PC-3 (cell line): ENCODE measurements at regions not wholly inside any gene's neighbourhood (a gene's known extent, or its start where the extent isn't known, plus 50 kb on each side); places are given as distances from the start of the nearest gene placed in this dataset.
A peak's percentile ranks its signal among the peaks of the same experiment; 100 is the strongest.

Source experiments
- ATAC-seq: fragments of 200-7000 bp; cut with Tn5 transposase; 2 replicates; pipeline ENCODE4 v1.9.1; 2020; ENCODE audit warnings: mild to moderate bottlenecking, moderate library complexity
- BruUV-seq: library from RNA; stranded (reverse); fragments of 400-500 nt; replicated peaks from 2 replicates; lab custom pipeline; 2021; lab: Mats Ljungman, UMichigan
- CTCF ChIA-PET: fragments of 300-600 bp; sonication (Branson Sonifier 250); formaldehyde crosslinking; loops from one replicate; lab custom pipeline; 2022; ENCODE audit warnings: antibody characterized with exemption; lab: Charles Lee
- POLR2A ChIA-PET: fragments of 300-600 bp; sonication (Branson Sonifier 250); formaldehyde crosslinking; loops from one replicate; lab custom pipeline; 2022; ENCODE audit warnings: antibody characterized with exemption; ENCODE audit not compliant: unreplicated experiment; lab: Charles Lee
- DNase-seq: peaks from one replicate; pipeline ENCODE4 v3.0.0-alpha.2; 2015
- H2AFZ ChIP-seq: fragments of 300-600 bp; sonication (generic); 2 replicates; pipeline ENCODE4 v1.6.0; 2016; ENCODE audit warnings: antibody characterized with exemption, low read length
- H3F3A ChIP-seq: fragments of 300-600 bp; sonication (generic); one replicate; pipeline ENCODE4 v1.6.0; 2017; ENCODE audit warnings: antibody characterized with exemption, low read length, control low read depth, mild to moderate bottlenecking; ENCODE audit not compliant: unreplicated experiment
- H3K27ac ChIP-seq: fragments of 300-600 bp; sonication (generic); 2 replicates; pipeline ENCODE4 v1.5.1; 2016; ENCODE audit warnings: mild to moderate bottlenecking, low read length
- H3K27me3 ChIP-seq: fragments of 300-600 bp; sonication (generic); 2 replicates; pipeline ENCODE4 v1.6.1; 2016; ENCODE audit warnings: low read length, mixed read lengths
- H3K36me3 ChIP-seq: fragments of 300-600 bp; sonication (generic); 2 replicates; pipeline ENCODE4 v1.6.1; 2016; ENCODE audit warnings: low read depth, mixed run types, low read length, mixed read lengths
- H3K4me1 ChIP-seq: fragments of 300-600 bp; sonication (generic); 2 replicates; pipeline ENCODE4 v1.5.1; 2016; ENCODE audit warnings: low read length; ENCODE audit not compliant: insufficient read depth
- H3K4me2 ChIP-seq: fragments of 300-600 bp; sonication (generic); 2 replicates; pipeline ENCODE4 v1.6.0; 2016; ENCODE audit warnings: low read length
- H3K4me3 ChIP-seq: fragments of 300-600 bp; sonication (generic); 2 replicates; pipeline ENCODE4 v1.5.1; 2016; ENCODE audit warnings: mild to moderate bottlenecking, low read length, mixed read lengths
- H3K79me2 ChIP-seq: fragments of 300-600 bp; sonication (generic); 2 replicates; pipeline ENCODE4 v1.6.1; 2017; ENCODE audit warnings: low read length, mixed read lengths
- H3K9ac ChIP-seq: fragments of 300-600 bp; sonication (generic); 2 replicates; pipeline ENCODE4 v1.6.0; 2016; ENCODE audit warnings: mild to moderate bottlenecking, low read length
- H3K9me2 ChIP-seq: fragments of 300-600 bp; sonication (generic); replicated peaks from 2 replicates; pipeline ENCODE4 v1.6.1; 2016; ENCODE audit warnings: mixed run types, low read length, mixed read lengths
- H3K9me3 ChIP-seq: fragments of 300-600 bp; sonication (generic); 2 replicates; pipeline ENCODE4 v1.6.1; 2016; ENCODE audit warnings: low read length, mixed read lengths
- H4K20me1 ChIP-seq: fragments of 300-600 bp; sonication (generic); 2 replicates; pipeline ENCODE4 v1.6.1; 2016; ENCODE audit warnings: low read length, mixed read lengths
- CTCF ChIP-seq: fragments of 300-600 bp; sonication (generic); conservative IDR thresholded peaks from 2 replicates; pipeline ENCODE4 v1.5.1; 2017; ENCODE audit warnings: antibody characterized with exemption, low read depth, mild to moderate bottlenecking, low read length
- EZH2 ChIP-seq: fragments of 300-600 bp; sonication (generic); IDR thresholded peaks from one replicate; pipeline ENCODE4 v1.6.1; 2017; ENCODE audit warnings: antibody characterized with exemption, mild to moderate bottlenecking, low read length; ENCODE audit not compliant: unreplicated experiment
- EZH2phosphoT487 ChIP-seq: fragments of 300-600 bp; sonication (generic); IDR thresholded peaks from 2 replicates; pipeline ENCODE4 v1.6.1; 2018; ENCODE audit warnings: mild to moderate bottlenecking, antibody characterized with exemption, low read length, borderline replicate concordance
- intact Hi-C: fragments of 100-400 bp; cut with micrococcal nuclease; formaldehyde crosslinking; loops from 2 replicates; pipeline ENCODE4 v1.9.0; 2023

DNA sequence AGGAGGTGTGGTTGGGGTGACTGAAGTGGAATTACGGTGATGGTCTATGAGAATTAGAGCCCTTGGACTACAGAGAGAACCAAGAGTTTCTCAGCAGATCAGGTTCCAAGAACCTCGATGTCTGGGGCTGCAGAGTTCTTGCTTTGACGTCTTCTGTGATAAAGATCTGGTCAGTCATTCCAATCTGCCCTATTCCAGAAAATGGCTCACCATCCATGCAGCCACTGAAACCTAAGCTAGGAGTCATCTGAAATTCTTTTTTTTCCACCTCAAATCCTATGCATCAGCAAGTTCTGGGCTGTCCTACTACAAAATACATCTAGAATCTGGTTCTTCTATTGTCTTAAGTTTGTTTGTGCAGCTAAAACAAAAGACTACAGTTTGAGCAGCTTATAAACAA lies 254.4 kb upstream of the PGRMC2 start:
- no peaks in the 10 kb centered on the region for H3F3A ChIP-seq
- H3K4me3 ChIP-seq = no peak overlapping the region
- no peak overlapping the region for H2AFZ ChIP-seq
- TF ChIP-seq EZH2phosphoT487 = no peak
- no peak for TF ChIP-seq CTCF
- TF ChIP-seq EZH2 = no peak
- H3K27ac ChIP-seq = no peak overlapping the region
- no peaks in the 10 kb centered on the region for H3K9me3 ChIP-seq
- POLR2A ChIA-PET = no interaction called here
- CTCF ChIA-PET = no interaction called here
- H3K27me3 ChIP-seq = no peaks in the 10 kb centered on the region
- DNase-seq = no peak
- intact Hi-C loops = no loop called here
- no TSS peak for BruUV-seq
- H3K9ac ChIP-seq = no peak overlapping the region
- no peak overlapping the region for H3K4me2 ChIP-seq
- ATAC-seq = no peak
- H3K79me2 ChIP-seq = no peaks in the 10 kb centered on the region
- no peaks in the 10 kb centered on the region for H3K36me3 ChIP-seq
- no peaks in the 10 kb centered on the region for H3K4me1 ChIP-seq
- no peaks in the 10 kb centered on the region for H4K20me1 ChIP-seq
- H3K9me2 ChIP-seq = no peaks in the 10 kb centered on the region

GRCh38 chr4:128540122-128540521 lies 252.5 kb upstream of the PGRMC2 start:
- no peaks in the 10 kb centered on the region for H3K9me2 ChIP-seq
- no TSS peak for BruUV-seq
- H3F3A ChIP-seq = no peaks in the 10 kb centered on the region
- no peak overlapping the region for H3K4me3 ChIP-seq
- no peaks in the 10 kb centered on the region for H3K36me3 ChIP-seq
- no peak overlapping the region for H3K9ac ChIP-seq
- no peak for ATAC-seq
- ChIA-PET POLR2A (no interaction called here), CTCF (no interaction called here)
- no peak overlapping the region for H2AFZ ChIP-seq
- TF ChIP-seq EZH2phosphoT487 = no peak
- no peak for TF ChIP-seq CTCF
- TF ChIP-seq EZH2 = no peak
- H3K79me2 ChIP-seq = no peaks in the 10 kb centered on the region
- H3K4me1 ChIP-seq = 0 out of 2 replicates have a peak, but pooled peaks cover 8% of the 10 kb centered on the region
- no peaks in the 10 kb centered on the region for H3K9me3 ChIP-seq
- no peak overlapping the region for H3K4me2 ChIP-seq
- no peaks in the 10 kb centered on the region for H4K20me1 ChIP-seq
- DNase-seq = no peak
- no peaks in the 10 kb centered on the region for H3K27me3 ChIP-seq
- intact Hi-C loops = no loop called here
- H3K27ac ChIP-seq = no peak overlapping the region

DNA sequence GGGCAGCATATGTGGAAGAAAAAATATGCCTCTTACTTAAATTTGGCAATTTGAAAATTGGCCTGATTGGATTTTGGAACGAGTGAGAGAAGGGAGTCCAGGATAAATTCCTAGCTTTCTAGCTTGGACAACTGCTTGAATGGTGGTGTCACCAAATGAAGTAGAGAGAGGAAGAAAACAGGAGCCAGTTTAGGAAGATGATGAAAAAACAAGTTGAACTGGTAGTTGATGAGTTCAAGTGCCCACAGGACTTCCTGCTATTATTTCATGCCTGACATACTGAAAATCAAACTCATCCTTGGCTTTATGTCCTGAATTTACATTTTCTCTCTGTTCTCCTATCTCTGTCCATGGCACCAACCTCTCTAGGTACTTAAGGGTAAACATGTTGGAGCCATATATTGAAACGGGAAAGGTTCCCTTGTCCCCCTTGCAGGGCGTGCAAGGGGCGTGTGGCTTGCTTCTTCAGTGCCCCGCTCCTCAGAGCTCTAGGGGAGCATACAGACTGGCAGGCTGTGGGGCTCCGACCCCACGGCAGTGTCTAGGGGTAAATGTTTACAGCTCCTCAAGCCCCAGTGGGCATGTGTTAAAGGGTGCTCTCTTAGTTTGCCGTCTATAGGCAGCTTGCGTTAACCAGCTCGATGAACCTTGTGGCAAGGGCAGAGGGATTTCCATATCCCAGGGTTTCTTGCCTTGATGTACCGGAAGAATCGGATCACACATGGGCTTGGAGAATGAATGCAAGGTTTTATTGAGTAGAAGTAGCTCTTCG lies 250.7 kb upstream of the PGRMC2 start:
- Histone ChIP-seq H3K9me3 (no peaks in the 10 kb centered on the region), H2AFZ (no peak overlapping the region; the same call in 1 of the 2 replicates), H3K27ac (no peak overlapping the region), H3K4me2 (no peak overlapping the region), H4K20me1 (no peaks in the 10 kb centered on the region), H3K27me3 (no peaks in the 10 kb centered on the region), H3F3A (no peaks in the 10 kb centered on the region), H3K36me3 (no peaks in the 10 kb centered on the region), H3K9ac (no peak overlapping the region), H3K4me3 (no peak overlapping the region), H3K9me2 (no peaks in the 10 kb centered on the region), H3K79me2 (no peaks in the 10 kb centered on the region), H3K4me1 (0 out of 2 replicates have a peak, but pooled peaks cover 8% of the 10 kb centered on the region)
- ATAC-seq (no peak), DNase-seq (peak; percentile 15)
- intact Hi-C loops = no loop called here
- CTCF ChIA-PET = no interaction called here
- no peak for TF ChIP-seq CTCF
- TF ChIP-seq EZH2 = no peak
- no peak for TF ChIP-seq EZH2phosphoT487
- BruUV-seq = no TSS peak
- POLR2A ChIA-PET = no interaction called here
